ENCODE measurements at regions not wholly inside any gene's neighbourhood (a gene's known extent, or its start where the extent isn't known, plus 50 kb on each side); places are given as distances from the start of the nearest gene placed in this dataset.

DNA sequence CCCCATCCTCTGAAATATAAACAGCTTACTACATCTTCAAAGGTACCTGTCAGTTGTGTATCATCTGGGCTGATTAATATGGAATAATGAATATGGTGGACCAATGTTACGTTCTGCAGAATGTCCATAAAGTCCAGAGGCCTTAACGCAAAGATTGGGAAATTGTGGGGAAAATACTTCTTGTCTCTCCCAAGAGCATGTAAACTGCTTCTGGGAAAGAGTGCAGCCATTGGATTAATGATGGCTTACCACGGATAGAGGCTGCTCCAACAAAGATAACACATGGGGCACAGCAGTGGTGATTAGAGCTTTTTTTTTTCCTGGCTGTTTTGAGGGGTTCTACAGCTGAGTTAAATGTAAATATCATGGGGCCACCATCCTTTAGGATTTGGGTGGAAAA, 340.4 kb upstream of the AKR1E2 start:
- DNase-seq (ENCODE audit: low read depth in 2 of 2): no peak

DNA sequence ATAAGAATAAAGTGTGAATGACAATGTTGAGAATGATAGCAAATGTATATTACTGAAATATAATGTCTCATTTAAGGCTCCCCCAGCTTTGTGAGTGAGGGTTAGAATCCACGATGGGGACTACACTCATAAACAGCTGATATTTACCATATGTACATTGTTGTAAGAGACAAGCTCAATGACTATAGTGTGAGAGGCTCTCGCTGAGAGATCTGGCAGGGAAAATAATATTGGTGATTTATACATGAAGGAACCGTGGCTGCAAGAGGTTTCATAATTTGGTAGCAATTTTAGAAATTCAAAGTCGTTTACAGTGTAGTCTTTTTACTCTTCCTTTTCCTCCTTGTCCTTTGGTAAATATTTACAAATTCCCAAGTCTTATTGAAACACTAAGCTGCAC, 342.2 kb upstream of the AKR1E2 start:
- DNase-seq (ENCODE audit: low read depth in 2 of 2): no peak

DNA sequence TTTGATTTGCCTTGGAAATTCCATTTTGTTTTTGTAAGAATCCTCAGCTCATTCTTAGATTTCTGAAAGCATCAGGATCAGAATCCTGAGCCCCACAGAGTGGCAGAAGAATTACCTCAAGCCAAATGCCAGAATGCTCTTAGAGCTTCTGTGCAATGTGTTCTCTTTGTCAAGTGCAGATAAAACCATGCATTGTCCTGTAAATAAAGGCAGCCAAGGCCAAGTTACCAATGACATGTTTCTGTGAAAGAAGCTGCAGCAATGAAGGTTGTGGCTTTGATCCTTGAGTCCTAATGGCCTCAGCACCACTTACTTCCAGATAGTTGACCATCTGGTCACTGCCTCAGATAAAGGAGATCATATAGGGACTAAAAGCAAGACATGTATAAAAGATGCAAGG, 343.3 kb upstream of the AKR1E2 start:
- no peak for DNase-seq (ENCODE audit: low read depth in 2 of 2)

DNA sequence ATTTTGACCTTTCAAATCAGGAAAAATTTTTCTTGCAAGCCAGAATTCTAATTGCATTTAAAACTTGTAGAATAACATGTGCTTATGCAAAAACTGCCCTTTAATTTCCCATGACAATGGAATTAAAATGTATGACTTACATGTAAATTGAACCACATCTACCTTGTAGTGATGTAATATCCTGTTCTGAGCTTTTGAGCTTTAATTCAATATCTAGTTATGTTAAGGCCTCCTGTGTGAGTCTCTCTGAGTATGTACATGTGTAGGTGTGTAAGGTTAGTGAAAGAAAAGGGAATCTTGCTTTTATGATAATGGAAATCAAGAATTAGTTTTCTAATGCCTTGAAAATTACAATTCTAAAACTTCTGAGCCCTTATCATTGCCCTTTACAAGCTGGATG, 344.8 kb upstream of the AKR1E2 start:
- no peak for DNase-seq (ENCODE audit: low read depth in 2 of 2)

DNA sequence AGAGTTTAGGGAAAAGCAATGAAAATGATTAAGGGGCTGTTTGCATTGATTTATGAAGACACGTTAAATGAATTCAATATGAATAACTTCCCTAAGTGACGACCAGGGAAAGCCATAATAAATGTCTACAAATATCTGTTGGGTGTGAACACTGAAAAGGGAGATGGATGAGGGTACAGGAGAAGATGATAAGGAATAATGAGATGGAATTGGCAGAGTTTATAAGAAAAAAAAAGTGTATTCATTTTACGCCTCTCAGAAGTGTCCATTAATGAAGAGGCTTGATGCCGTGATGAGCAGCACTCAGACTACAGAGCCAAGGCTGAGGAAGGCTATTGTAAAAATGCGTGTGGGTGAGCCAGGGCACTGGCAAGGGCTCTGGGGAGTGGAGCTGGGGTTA, 346.7 kb upstream of the AKR1E2 start:
- no peak for DNase-seq (ENCODE audit: low read depth in 2 of 2)

DNA sequence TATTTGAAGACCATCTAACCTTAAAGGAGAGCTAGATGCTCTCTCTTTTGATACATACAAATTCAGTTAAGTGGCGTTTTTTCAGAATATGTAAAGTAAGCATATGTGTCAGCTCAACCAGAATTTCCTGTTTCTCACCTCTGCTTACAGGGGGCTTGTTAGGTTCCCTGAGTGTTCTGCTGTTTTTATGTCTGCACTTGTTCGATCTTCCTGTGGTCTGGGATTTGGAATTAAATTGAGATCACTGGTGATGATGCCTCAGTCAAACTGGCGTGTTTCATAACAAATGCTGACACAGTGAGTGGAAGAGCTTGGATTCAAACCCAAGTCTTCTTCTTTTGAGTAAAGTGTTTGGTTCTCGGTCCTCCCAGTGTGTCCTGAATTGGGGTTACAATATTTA, 348.3 kb upstream of the AKR1E2 start:
- no peak for DNase-seq (ENCODE audit: low read depth in 2 of 2)

DNA sequence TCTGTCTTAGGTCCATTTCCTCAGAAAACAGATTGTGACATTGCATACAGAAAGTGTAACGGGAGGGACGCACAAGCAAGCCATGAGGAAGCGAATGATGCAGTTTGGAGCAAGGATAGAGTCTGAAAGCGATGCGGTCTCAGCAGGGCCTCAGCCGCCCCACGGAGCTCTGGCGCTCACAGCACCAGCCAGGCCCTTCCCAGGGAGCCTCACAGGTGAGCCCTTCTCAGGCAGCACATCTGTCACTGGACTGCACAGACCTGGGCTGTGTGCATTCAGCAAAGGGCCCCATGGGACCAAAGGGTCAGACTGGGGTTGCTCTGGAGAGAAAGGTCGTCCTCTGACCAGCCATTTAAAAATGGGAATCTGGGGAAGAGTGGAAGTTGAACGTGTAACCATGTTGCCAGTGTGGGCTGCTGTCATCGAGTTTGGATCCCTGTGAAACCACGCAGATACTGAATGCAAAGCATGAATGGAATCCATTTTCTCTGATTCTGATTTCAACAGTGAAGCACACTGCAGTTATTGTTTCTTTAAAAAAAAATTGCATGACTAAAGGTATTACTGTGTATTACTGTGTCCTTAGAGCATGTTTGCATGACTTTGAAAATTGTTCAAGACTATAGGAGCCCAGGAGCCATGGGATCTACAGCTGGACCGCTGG, 350.0 kb upstream of the AKR1E2 start:
- no peak for DNase-seq (ENCODE audit: low read depth in 2 of 2)

DNA sequence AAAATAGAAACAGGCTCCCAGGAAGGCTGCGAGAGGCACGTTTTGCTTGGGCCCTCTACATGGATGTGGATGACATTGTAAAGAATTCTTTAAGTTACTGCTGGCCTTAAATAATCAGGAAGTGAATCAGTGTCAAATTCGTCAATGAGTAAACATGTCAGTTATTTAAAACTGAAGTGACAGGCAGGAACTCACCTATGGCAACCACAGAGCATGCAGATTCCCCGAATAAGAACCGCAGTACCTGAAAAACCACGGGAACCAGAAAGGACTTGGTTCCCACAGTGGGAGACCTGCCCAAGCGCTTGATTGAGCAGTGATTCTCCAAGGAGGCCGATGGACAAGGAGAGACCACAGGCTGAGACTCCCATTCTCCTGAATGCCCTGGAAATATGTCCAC, 351.2 kb upstream of the AKR1E2 start:
- DNase-seq (ENCODE audit: low read depth in 2 of 2): no peak

DNA sequence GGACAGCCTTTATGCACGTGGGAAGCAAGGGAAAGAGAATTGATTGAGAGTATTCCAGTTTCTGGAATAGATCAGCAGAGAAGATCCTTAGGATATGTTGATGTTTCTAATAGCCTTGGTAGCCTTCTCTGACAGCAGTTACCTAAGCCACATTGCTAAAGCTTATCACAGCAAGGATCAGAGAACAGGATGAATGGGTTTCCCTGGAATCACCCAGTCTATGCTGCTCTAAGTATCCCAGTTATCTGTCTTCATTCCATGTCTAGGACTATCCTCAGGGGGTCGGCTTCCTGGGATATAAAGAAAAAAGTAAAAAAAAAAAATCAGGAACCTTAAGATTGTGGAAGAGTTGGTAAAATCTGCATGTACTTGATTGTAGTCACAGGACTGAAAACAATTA, 352.0 kb upstream of the AKR1E2 start:
- no peak for DNase-seq (ENCODE audit: low read depth in 2 of 2)

DNA sequence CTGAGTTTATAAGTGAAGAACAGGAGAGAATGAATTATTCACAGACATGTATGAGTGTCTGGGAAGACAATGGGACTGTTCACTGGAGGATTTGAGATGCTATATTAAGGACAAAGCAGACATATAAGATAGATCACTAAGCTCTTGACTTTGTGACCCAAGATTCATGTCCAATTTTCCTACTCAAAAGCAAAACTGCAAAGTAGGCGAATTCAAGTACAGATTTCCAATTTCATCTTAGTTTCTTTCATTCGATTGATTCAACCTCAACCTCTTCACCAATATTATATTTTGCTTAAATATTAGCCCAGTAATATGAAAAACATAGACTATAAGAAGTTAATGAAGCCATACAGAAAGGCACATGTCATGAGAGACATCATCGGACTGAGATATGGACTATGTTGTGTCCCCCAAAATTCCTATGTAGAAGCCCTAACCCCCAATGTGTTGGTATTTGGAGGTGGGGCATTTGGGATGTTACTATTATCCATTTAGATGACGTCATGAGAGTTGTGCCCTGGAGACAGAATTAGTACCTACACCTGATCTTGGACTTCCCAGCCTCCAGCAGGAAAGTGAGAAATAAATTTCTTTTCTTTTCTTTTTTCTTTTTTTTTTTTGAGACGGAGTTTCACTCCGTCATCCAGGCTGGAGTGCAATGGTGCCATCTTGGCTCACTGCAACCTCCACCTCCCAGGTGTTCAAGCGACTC, 353.7 kb upstream of the AKR1E2 start:
- no peak for DNase-seq (ENCODE audit: low read depth in 2 of 2)

DNA sequence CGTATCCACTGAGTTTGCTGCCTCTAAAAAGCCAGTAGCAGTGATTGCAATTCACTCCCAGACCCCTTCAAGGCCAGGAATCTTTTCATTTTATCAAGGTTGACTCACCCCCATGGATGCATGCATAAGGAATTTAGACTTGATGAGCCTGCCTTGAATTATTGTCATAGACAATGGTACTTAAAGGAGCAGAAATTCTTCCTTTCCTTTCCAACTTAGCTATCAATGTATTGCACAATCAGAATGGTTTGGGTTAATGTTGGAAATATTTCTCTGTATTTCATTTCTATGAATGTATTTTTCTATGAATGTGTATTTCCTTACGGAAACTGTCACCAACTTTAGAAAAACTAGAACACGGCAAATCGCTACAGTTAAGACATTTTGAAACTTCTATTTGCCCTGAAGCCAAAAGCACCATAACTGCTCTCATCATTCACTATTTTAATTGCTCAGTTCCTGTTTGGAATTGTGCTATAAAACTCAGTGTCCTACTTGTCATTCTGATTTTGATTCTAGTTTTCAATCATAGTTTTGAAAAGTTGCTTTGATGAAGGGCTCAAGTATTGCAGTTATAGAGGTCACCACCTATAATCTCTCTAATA, 355.7 kb upstream of the AKR1E2 start:
- DNase-seq (ENCODE audit: low read depth in 2 of 2): no peak

DNA sequence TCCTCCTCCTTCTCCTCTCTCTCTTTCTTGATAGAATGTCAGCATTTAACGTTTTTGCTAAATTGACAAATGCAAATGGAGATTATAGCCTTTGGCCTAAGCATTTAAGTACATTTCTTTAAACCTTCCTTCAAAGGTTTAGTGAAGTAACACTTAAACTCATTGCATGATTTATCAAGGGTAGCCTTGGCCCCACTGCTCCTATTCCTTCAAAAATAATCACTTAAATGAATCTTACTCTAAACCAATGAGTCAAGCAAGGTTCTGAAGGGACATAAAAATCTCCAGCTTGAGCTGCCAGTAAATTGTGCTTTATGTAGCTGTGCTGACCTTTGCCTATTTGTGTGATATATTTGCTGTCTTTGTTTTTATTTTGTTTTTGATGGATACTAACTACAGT, 358.5 kb upstream of the AKR1E2 start:
- no peak for DNase-seq (ENCODE audit: low read depth in 2 of 2)

DNA sequence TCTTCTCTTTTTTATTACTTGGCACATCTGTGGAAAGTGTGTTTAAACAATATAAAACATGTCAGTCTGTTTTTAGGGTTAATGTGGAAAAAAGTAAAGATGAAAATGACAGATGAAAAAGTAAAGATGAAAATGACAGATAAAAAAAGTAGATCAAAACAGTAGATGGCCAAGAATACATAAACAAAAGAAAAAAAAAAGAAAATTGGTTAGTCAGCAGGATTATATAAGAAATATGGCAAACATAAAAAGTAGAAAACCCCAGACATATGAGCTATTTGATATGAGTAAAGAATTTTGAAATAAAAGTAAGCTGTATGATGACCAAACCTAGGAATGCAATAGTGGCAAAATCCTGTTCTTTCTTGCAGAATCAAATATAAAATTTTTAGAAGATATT, 365.7 kb upstream of the AKR1E2 start:
- no peak for DNase-seq (ENCODE audit: low read depth in 2 of 2)

DNA sequence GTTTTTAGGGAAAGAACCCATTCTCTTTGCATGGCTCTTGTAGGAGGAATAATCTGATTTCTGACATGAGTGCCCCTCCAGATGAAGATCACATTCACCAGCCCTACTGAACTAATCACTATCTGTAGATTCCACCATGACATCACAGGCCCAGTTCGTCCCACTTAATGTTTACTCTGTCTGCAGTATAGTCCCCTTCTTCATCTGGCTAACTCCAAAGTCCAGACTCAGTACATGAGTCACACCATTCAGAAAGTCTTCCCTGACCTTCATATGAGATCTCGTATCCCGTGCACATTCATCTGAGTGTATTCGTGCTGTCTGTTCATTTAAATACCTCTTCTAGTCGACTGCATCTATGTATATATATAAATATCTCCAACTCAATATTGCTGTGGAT, 366.5 kb upstream of the AKR1E2 start:
- DNase-seq (ENCODE audit: low read depth in 2 of 2): no peak

DNA sequence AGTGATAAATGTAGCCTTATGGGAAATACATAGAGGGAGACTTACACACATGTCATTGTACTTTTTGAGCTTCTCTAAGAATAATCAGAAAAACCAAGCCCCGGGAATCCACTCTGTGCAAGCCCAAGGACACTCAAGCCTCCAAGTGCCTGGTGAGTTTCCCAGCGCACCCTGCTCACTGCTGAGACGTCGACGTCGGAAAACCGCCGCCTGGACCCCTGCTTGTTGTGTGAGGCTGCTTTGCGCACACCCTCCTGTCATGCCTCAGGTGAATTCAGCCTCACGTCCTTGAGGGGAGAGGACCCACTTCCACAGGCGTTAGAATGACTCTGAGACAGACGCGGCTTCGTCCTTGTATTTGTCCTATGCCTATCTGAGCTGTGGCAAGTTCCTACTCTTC, 368.4 kb upstream of the AKR1E2 start:
- no peak for DNase-seq (ENCODE audit: low read depth in 2 of 2)

DNA sequence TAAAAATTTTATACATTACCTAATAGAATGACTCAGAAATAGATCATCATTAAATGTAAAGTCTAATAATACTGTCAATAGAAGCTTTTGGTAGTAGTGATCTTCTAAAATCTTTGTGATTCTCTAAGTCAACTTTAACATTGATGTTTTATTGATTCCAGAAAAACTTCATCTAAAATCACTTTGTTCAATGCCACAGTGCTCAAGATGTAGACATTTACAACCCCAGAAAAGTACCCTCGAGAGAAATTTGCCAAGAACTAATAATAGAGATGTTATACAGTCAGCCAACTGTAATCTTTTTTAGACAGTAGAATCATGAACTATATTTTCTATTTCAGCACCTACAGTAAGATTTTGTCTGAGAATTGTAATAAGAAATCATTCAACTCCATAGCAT, 369.2 kb upstream of the AKR1E2 start:
- DNase-seq (ENCODE audit: low read depth in 2 of 2): no peak

DNA sequence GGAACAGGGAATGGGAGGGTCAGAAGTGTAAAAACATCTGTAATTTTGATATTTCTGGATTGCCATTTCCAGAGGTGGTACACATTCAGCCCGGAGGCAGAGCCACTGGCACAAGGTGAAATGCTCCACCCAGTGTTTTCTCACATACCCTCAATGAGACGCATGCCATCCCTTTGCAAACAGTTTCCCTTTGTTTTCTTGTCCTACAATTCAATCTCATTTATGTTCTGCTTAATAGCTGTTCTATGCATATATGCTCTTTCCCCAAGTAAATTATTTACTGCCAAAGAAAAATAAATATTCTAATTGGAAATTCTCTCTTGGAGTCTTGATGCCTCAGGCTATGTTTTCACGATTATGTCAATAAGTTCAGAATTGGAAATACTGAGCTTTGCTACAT, 369.7 kb upstream of the AKR1E2 start:
- no peak for DNase-seq (ENCODE audit: low read depth in 2 of 2)

DNA sequence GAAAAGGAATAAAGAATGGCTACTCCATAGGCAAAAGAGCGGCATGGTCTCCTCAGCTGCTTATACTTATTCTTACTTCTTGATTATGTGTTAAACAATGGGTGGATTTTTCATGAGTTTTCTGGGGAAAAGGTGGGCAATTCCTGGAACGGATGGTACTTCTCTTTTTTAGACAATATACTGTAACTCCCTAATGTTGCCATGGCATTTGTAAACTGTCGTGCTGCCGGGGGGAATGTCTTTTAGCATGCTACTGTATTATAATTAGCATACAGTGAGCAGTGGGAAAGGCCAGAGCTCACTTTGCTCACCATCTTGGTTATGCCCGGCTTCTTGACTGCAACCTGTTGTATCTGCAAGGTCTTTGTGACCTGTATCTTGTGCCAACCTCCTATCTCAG, 372.1 kb upstream of the AKR1E2 start:
- DNase-seq (ENCODE audit: low read depth in 2 of 2): no peak

DNA sequence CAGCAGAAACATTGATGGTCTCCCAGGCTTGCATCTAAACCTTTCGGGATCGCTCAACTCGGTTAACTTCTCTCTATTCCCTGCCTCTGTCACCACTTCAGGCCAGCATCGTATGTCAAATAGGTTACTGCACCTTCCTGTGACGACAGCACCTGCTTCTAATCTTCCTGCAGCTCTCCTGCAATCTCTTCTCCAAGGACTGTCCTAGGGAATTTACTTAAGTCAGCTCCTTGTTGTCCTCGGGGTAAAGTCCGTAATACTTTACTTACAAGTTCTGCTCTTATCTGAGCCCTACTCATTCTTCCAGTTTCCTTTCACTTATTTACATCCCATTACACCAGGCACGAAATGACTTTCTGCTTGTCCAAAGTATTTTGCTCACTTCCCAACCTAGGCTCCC, 372.7 kb upstream of the AKR1E2 start:
- DNase-seq (ENCODE audit: low read depth in 2 of 2): no peak

DNA sequence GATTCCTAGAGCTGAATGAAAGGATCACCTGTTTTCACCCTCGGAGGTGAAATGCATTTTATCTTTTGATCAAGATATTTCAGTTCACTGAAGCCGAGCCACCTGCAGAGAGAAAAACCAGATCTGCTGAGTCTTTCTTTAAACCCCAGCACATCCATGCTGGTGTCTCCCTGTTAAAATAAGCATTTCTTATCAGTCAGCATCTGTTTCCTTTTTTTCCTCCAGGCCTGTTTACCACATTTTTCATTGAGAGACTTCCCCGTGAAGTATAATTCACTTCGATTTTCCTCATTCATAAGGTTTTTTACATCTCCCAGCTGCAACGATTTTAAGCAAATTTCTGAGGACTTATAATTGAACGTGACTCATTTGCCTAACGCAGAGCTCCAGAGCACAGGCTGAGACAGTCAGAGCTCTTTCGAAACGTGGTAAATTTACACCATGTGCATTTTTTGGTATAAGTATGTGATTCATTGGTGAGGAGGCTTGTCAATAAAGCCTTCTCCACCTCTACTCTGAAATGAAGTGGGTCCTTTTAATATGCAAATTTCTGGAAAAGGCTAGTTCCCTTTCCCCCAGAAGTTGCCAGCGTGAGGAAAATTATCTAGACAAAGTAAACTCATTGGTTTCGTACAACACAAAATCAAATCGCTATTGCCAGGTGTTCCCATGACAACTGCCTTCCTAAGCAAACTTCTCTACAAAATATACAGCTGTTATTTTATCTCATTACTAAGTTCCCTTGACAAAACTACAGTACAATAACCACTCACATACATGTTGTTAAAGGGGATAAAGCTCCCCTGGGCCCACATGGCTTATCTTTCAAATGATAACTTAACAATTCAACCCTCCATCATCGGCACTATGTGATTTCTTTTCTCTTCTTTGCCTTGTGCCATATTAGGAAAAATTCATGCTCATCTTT, 374.8 kb upstream of the AKR1E2 start:
- no peak for DNase-seq (ENCODE audit: low read depth in 2 of 2)

DNA sequence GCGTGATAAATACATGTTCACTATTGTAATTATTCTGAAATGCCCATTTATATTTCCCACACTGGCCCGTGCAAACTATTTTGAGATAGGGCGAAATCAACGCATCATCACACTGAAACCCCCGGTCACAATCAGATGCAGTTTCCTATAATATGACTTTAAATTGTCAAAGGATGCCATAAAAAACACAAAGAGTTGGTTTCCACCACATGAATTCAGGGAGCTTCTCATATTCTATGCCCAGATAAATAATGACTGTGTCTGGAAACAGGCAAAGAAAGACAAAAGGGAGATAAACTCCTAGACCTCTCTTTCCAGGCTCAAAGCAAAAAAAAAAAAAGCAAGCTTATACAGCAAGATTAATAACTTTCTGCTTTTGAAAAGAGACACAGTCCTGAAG, 375.8 kb upstream of the AKR1E2 start:
- DNase-seq (ENCODE audit: low read depth in 2 of 2): no peak

DNA sequence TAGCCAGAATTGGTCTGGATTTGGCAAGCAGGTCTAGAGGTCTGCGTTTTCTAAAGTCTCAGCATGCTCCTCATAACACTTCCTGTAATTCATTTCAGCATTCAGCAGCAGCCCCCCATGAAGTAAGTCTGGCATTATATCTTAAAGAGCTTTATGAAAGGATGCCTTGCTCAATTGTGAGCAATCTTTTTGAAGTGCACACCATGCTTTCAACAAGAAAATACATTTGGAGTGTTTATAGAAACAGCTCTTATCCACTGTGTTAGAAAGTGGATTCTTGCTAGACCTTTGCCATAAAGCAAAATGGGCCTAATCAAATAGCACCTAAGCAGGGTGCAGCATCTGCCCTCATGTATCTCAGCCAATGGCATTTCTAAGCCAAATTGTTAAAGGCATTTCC, 378.0 kb upstream of the AKR1E2 start:
- no peak for DNase-seq (ENCODE audit: low read depth in 2 of 2)

Data from activated CD4-positive, alpha-beta T cell treated with anti-CD3 and anti-CD28 coated beads for 24 hours (primary cell).